ENCODE measurements at regions not wholly inside any gene's neighbourhood (a gene's known extent, or its start where the extent isn't known, plus 50 kb on each side); places are given as distances from the start of the nearest gene placed in this dataset.

DNA sequence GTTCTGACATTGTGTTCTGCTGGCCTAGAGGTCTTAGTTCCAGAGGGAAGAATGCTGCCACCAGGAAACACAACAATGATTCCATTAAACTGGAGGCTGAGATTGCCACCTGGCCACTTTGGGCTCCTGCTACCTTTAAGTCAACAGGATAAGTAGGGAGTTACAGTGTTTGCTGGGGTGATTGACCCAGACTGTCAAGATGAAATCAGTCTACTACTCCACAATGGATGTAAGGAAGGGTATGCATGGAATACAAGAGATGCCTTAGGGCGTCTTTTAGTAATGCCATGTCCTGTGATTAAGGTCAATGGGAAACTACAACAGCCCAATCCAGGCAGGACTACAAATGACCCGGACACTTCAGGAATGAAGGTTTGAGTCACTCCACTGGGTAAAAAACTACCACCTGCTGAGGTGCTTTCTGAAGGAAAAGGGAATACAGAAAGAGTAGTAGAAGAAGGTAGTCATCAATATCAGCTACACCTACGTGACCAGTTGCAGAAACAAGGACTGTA is 852.6 kb downstream of the LRFN5 start:
- H3K27me3 Mint-ChIP-seq (ENCODE audit: low read depth), result no peaks in the 10 kb centered on the region
- TF ChIP-seq, protein P1, sequence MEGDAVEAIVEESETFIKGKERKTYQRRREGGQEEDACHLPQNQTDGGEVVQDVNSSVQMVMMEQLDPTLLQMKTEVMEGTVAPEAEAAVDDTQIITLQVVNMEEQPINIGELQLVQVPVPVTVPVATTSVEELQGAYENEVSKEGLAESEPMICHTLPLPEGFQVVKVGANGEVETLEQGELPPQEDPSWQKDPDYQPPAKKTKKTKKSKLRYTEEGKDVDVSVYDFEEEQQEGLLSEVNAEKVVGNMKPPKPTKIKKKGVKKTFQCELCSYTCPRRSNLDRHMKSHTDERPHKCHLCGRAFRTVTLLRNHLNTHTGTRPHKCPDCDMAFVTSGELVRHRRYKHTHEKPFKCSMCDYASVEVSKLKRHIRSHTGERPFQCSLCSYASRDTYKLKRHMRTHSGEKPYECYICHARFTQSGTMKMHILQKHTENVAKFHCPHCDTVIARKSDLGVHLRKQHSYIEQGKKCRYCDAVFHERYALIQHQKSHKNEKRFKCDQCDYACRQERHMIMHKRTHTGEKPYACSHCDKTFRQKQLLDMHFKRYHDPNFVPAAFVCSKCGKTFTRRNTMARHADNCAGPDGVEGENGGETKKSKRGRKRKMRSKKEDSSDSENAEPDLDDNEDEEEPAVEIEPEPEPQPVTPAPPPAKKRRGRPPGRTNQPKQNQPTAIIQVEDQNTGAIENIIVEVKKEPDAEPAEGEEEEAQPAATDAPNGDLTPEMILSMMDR (conservative IDR thresholded peaks at IDR 0.05), result no peak
- no peak overlapping the region for H3K4me3 Mint-ChIP-seq
- no peaks in the 10 kb centered on the region for H3K36me3 Mint-ChIP-seq (ENCODE audit: low read depth)
- H3K9me3 Mint-ChIP-seq, result peaks cover 13% of the 10 kb centered on the region
- peaks cover 4% of the 10 kb centered on the region for H3K4me1 Mint-ChIP-seq
- no peak for DNase-seq (ENCODE audit: low read depth, low spot score)
- H3K27ac Mint-ChIP-seq (ENCODE audit: unreplicated experiment), result no peak overlapping the region

DNA sequence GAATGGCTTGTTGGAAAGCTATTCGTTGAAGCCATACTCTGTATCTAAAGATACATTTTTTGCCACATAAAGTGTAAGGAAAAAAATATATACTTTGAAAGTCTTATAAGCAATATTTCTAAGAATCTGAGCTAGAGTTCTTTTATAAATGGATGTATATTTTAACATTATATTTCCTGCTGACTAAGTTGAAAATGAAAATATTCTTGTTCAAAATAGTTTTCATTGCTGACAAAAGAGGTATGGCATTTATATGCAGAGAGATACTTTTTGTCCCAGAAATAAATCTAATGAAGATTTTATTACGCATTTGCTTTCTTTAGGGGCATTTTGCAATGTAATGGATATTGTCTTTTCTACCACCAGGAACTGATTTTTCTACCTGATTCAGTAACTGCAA is 834.9 kb downstream of the LRFN5 start:
- TF ChIP-seq, protein P1 (conservative IDR thresholded peaks at IDR 0.05), result no peak
- H3K27ac Mint-ChIP-seq (ENCODE audit: unreplicated experiment), result no peak overlapping the region
- H3K4me1 Mint-ChIP-seq, result no peaks in the 10 kb centered on the region
- no peaks in the 10 kb centered on the region for H3K27me3 Mint-ChIP-seq (ENCODE audit: low read depth)
- no peak for DNase-seq (ENCODE audit: low read depth, low spot score)
- no peaks in the 10 kb centered on the region for H3K36me3 Mint-ChIP-seq (ENCODE audit: low read depth)
- H3K9me3 Mint-ChIP-seq, result no peaks in the 10 kb centered on the region
- no peak overlapping the region for H3K4me3 Mint-ChIP-seq

GRCh38 chr14:42437809-42438208 is 831.1 kb downstream of the LRFN5 start:
- Mint-ChIP-seq H3K9me3 (no peaks in the 10 kb centered on the region), H3K27ac (ENCODE audit: unreplicated experiment) (no peak overlapping the region)
- TF ChIP-seq, protein P1 (conservative IDR thresholded peaks at IDR 0.05), result no peak

DNA sequence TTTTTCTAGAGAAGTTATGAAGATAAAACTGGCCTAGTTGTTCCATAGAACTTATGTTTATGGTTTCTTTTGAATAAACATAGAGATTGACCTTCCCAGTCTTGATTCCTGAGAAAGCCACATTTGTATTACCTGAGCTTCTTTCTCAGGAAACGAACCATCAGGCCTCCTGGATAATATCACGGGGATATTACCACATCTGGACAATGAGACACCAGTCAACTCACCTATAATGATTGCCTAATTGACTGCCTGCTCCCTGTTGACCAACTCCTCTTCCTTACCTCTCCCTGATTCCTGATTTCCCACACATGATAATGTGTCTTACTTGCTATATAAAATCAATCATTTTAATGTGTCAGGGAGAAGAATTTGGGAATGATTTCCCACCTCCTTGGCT is 822.7 kb downstream of the LRFN5 start:
- Mint-ChIP-seq H3K9me3 (peaks cover 2% of the 10 kb centered on the region), H3K27me3 (ENCODE audit: low read depth) (no peaks in the 10 kb centered on the region), H3K4me3 (no peak overlapping the region), H3K4me1 (no peaks in the 10 kb centered on the region), H3K36me3 (ENCODE audit: low read depth) (no peaks in the 10 kb centered on the region), H3K27ac (ENCODE audit: unreplicated experiment) (no peak overlapping the region)
- TF ChIP-seq, protein P1 (conservative IDR thresholded peaks at IDR 0.05), result no peak
- no peak for DNase-seq (ENCODE audit: low read depth, low spot score)

More at GRCh38 chr14:42437809-42438208, 831.1 kb downstream of the LRFN5 start:
- Mint-ChIP-seq H3K4me3 (no peak overlapping the region), H3K27me3 (ENCODE audit: low read depth) (no peaks in the 10 kb centered on the region), H3K4me1 (no peaks in the 10 kb centered on the region), H3K36me3 (ENCODE audit: low read depth) (no peaks in the 10 kb centered on the region)
- DNase-seq (ENCODE audit: low read depth, low spot score), result no peak

DNA sequence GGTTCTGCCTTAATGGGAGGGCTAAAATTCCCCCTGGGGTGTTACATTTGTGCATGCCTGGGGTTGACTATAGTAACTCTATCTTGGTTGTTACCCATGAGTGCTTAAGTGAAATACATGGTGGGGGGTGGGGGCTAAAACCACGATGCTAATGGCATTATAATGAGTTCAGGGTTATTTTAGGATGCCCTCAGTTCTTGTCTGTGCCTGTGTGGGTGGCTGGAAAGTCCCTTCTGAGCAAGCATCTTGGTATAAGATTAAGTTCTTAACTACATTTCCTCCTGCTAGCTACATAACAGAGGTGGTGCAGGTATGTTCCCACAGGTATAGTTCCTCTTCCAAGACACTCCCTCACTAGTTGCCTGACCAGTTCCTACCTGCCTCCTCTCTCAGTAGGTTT is 822.3 kb downstream of the LRFN5 start:
- H3K36me3 Mint-ChIP-seq (ENCODE audit: low read depth), result no peaks in the 10 kb centered on the region
- no peaks in the 10 kb centered on the region for H3K4me1 Mint-ChIP-seq
- no peak for DNase-seq (ENCODE audit: low read depth, low spot score)
- no peak overlapping the region for H3K4me3 Mint-ChIP-seq
- TF ChIP-seq, protein P1 (conservative IDR thresholded peaks at IDR 0.05), result no peak
- H3K27me3 Mint-ChIP-seq (ENCODE audit: low read depth), result no peaks in the 10 kb centered on the region
- no peak overlapping the region for H3K27ac Mint-ChIP-seq (ENCODE audit: unreplicated experiment)
- peaks cover 2% of the 10 kb centered on the region for H3K9me3 Mint-ChIP-seq

GRCh38 chr14:42424501-42424900 is 817.8 kb downstream of the LRFN5 start:
- no peaks in the 10 kb centered on the region for H3K4me1 Mint-ChIP-seq
- H3K27me3 Mint-ChIP-seq (ENCODE audit: low read depth), result no peaks in the 10 kb centered on the region
- DNase-seq (ENCODE audit: low read depth, low spot score), result no peak
- no peaks in the 10 kb centered on the region for H3K9me3 Mint-ChIP-seq
- H3K4me3 Mint-ChIP-seq, result no peak overlapping the region
- H3K27ac Mint-ChIP-seq (ENCODE audit: unreplicated experiment), result no peak overlapping the region
- H3K36me3 Mint-ChIP-seq (ENCODE audit: low read depth), result no peaks in the 10 kb centered on the region
- TF ChIP-seq, protein P1 (conservative IDR thresholded peaks at IDR 0.05), result no peak

All from neural crest cell (in vitro differentiated cells).